PC-3 (cell line): ENCODE measurements at regions not wholly inside any gene's neighbourhood (a gene's known extent, or its start where the extent isn't known, plus 50 kb on each side); places are given as distances from the start of the nearest gene placed in this dataset.

ENCODE experiments used
- CTCF ChIP-seq: fragments of 300-600 bp; sonication (generic); conservative IDR thresholded peaks from 2 replicates; pipeline ENCODE4 v1.5.1; 2017; ENCODE audit warnings: antibody characterized with exemption, low read depth, mild to moderate bottlenecking, low read length
- EZH2 ChIP-seq: fragments of 300-600 bp; sonication (generic); IDR thresholded peaks from one replicate; pipeline ENCODE4 v1.6.1; 2017; ENCODE audit warnings: antibody characterized with exemption, mild to moderate bottlenecking, low read length; ENCODE audit not compliant: unreplicated experiment
- EZH2phosphoT487 ChIP-seq: fragments of 300-600 bp; sonication (generic); IDR thresholded peaks from 2 replicates; pipeline ENCODE4 v1.6.1; 2018; ENCODE audit warnings: mild to moderate bottlenecking, antibody characterized with exemption, low read length, borderline replicate concordance

- no peak for TF ChIP-seq CTCF
- TF ChIP-seq EZH2 = no peak
- TF ChIP-seq EZH2phosphoT487 = no peak
Observed at GRCh38 chr9:119902611-119903010, 533.4 kb upstream of the BRINP1 start.
